NT2/D1 (cell line): ENCODE measurements at regions not wholly inside any gene's neighbourhood (a gene's known extent, or its start where the extent isn't known, plus 50 kb on each side); places are given as distances from the start of the nearest gene placed in this dataset.

Experiments used
- DNase-seq: peaks from one replicate; pipeline ENCODE4 v3.0.0-alpha.2; 2011; ENCODE audit warnings: low read depth, low spot score
- H3K27me3 ChIP-seq: 2 replicates; pipeline ENCODE4 v1.6.0; 2011; ENCODE audit warnings: mild to moderate bottlenecking; ENCODE audit not compliant: insufficient read length, insufficient read depth
- H3K36me3 ChIP-seq: 2 replicates; pipeline ENCODE4 v1.6.1; 2011; ENCODE audit warnings: mild to moderate bottlenecking, low read length, mixed read lengths; ENCODE audit not compliant: insufficient read depth, insufficient read length
- H3K4me1 ChIP-seq: 2 replicates; pipeline ENCODE4 v1.5.1; 2011; ENCODE audit not compliant: insufficient read depth, insufficient read length
- H3K4me3 ChIP-seq: 2 replicates; pipeline ENCODE4 v1.5.1; 2011; ENCODE audit warnings: low read depth; ENCODE audit not compliant: insufficient read length
- H3K9ac ChIP-seq: 2 replicates; pipeline ENCODE4 v1.6.0; 2011; ENCODE audit warnings: low read depth; ENCODE audit not compliant: insufficient read length
- H3K9me3 ChIP-seq: 2 replicates; pipeline ENCODE4 v1.5.1; 2011; ENCODE audit warnings: mild to moderate bottlenecking, low read length; ENCODE audit not compliant: insufficient read depth
- SUZ12 ChIP-seq: IDR thresholded peaks from 2 replicates; pipeline ENCODE4 v1.6.1; 2011; ENCODE audit not compliant: insufficient read length, insufficient read depth; ENCODE audit errors: extremely low read depth
- YY1 ChIP-seq: IDR thresholded peaks from 2 replicates; pipeline ENCODE4 v1.6.1; 2011; ENCODE audit not compliant: insufficient read length, insufficient read depth
- ZNF274 ChIP-seq: IDR thresholded peaks from 2 replicates; pipeline ENCODE4 v1.6.1; 2011; ENCODE audit warnings: mild to moderate bottlenecking, low read depth, low read length

- Histone ChIP-seq H3K36me3 (no peaks in the 10 kb centered on the region), H3K9ac (no peak overlapping the region), H3K4me1 (no peaks in the 10 kb centered on the region), H3K4me3 (no peak overlapping the region), H3K27me3 (no peaks in the 10 kb centered on the region), H3K9me3 (peaks cover 27% of the 10 kb centered on the region)
- no peak for DNase-seq
- TF ChIP-seq ZNF274 (no peak), SUZ12 (no peak), YY1 (no peak)
These were observed 186.6 kb upstream of the SPAG17 start for GRCh38 chr1:118371612-118372011.

GRCh38 chr1:118370861-118371260 lies 185.8 kb upstream of the SPAG17 start:
- Histone ChIP-seq H3K4me1 (no peaks in the 10 kb centered on the region), H3K9me3 (peaks cover 31% of the 10 kb centered on the region), H3K36me3 (no peaks in the 10 kb centered on the region), H3K27me3 (no peaks in the 10 kb centered on the region), H3K4me3 (no peak overlapping the region), H3K9ac (no peak overlapping the region)
- no peak for DNase-seq
- TF ChIP-seq ZNF274: no peak
- TF ChIP-seq SUZ12: no peak
- no peak for TF ChIP-seq YY1

- H3K9ac ChIP-seq: no peak overlapping the region
- no peak for DNase-seq
- TF ChIP-seq YY1: no peak
- no peak for TF ChIP-seq ZNF274
- TF ChIP-seq SUZ12: no peak
These were observed 181.3 kb upstream of the SPAG17 start for GRCh38 chr1:118366286-118366685.

GRCh38 chr1:118364882-118365281 lies 179.9 kb upstream of the SPAG17 start:
- DNase-seq: no peak
- Histone ChIP-seq H3K9ac (no peak overlapping the region), H3K27me3 (no peaks in the 10 kb centered on the region), H3K4me1 (no peaks in the 10 kb centered on the region), H3K4me3 (no peak overlapping the region), H3K36me3 (no peaks in the 10 kb centered on the region), H3K9me3 (peaks cover 31% of the 10 kb centered on the region)
- TF ChIP-seq ZNF274 (no peak), SUZ12 (no peak), YY1 (no peak)

More at GRCh38 chr1:118366286-118366685, 181.3 kb upstream of the SPAG17 start:
- Histone ChIP-seq H3K4me3 (no peak overlapping the region), H3K4me1 (no peaks in the 10 kb centered on the region), H3K27me3 (no peaks in the 10 kb centered on the region), H3K9me3 (peaks cover 43% of the 10 kb centered on the region), H3K36me3 (no peaks in the 10 kb centered on the region)

GRCh38 chr1:118363396-118363795 lies 178.4 kb upstream of the SPAG17 start:
- H3K4me3 ChIP-seq: no peak overlapping the region
- no peaks in the 10 kb centered on the region for H3K27me3 ChIP-seq
- no peaks in the 10 kb centered on the region for H3K4me1 ChIP-seq
- no peaks in the 10 kb centered on the region for H3K36me3 ChIP-seq
- no peak overlapping the region for H3K9ac ChIP-seq
- peaks cover 23% of the 10 kb centered on the region for H3K9me3 ChIP-seq
- TF ChIP-seq SUZ12 (no peak), ZNF274 (no peak), YY1 (no peak)
- no peak for DNase-seq

GRCh38 chr1:118360817-118361216 lies 175.8 kb upstream of the SPAG17 start:
- Histone ChIP-seq H3K9me3 (peaks cover 19% of the 10 kb centered on the region), H3K4me3 (no peak overlapping the region), H3K27me3 (no peaks in the 10 kb centered on the region), H3K9ac (no peak overlapping the region), H3K4me1 (no peaks in the 10 kb centered on the region), H3K36me3 (no peaks in the 10 kb centered on the region)
- DNase-seq: no peak
- TF ChIP-seq ZNF274: no peak
- TF ChIP-seq SUZ12: no peak

GRCh38 chr1:118346936-118347335 lies 161.9 kb upstream of the SPAG17 start:
- H3K4me1 ChIP-seq: no peaks in the 10 kb centered on the region
- no peak for DNase-seq
- no peak overlapping the region for H3K9ac ChIP-seq
- H3K36me3 ChIP-seq: no peaks in the 10 kb centered on the region
- TF ChIP-seq ZNF274 (no peak), SUZ12 (no peak), YY1 (no peak)
- no peaks in the 10 kb centered on the region for H3K27me3 ChIP-seq
- H3K9me3 ChIP-seq: no peaks in the 10 kb centered on the region
- no peak overlapping the region for H3K4me3 ChIP-seq
